ENCODE measurements at regions not wholly inside any gene's neighbourhood (a gene's known extent, or its start where the extent isn't known, plus 50 kb on each side); places are given as distances from the start of the nearest gene placed in this dataset.

DNA sequence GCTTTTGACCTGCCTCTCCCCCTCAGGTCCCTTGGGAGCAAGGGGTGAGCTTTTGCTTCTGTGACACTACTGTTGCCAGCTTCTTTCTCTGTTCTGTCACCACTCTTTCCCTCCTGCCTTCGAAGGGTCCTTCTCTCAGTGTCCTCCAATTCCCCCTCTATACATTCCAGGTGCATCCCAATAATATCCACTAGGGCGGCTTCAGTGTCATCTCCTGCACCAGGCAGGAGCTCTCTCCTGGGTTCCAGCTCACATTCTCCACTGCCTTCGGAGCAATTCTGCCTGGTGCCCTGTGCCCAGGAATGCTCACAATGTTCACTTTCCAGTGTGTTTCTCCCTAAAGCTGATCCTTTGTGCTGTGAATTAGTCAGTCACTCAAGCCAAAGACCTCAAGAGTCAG is 83.9 kb upstream of the CXCL14 start:
- no peak for DNase-seq
- no peak overlapping the region for H3K27ac ChIP-seq (ENCODE audit: low read length)
- no peaks in the 10 kb centered on the region for H3K36me3 ChIP-seq (replicated peaks; ENCODE audit: insufficient read depth, low read length)
- H3K4me3 ChIP-seq (ENCODE audit: low read length): no peak overlapping the region
- no peaks in the 10 kb centered on the region for H3K9me3 ChIP-seq (replicated peaks; ENCODE audit: insufficient read depth, low read length)
- H2AFZ ChIP-seq (ENCODE audit: low read length): no peak overlapping the region
- no peaks in the 10 kb centered on the region for H3K4me1 ChIP-seq (ENCODE audit: low read length)
- TF ChIP-seq, protein P1, sequence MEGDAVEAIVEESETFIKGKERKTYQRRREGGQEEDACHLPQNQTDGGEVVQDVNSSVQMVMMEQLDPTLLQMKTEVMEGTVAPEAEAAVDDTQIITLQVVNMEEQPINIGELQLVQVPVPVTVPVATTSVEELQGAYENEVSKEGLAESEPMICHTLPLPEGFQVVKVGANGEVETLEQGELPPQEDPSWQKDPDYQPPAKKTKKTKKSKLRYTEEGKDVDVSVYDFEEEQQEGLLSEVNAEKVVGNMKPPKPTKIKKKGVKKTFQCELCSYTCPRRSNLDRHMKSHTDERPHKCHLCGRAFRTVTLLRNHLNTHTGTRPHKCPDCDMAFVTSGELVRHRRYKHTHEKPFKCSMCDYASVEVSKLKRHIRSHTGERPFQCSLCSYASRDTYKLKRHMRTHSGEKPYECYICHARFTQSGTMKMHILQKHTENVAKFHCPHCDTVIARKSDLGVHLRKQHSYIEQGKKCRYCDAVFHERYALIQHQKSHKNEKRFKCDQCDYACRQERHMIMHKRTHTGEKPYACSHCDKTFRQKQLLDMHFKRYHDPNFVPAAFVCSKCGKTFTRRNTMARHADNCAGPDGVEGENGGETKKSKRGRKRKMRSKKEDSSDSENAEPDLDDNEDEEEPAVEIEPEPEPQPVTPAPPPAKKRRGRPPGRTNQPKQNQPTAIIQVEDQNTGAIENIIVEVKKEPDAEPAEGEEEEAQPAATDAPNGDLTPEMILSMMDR (IDR thresholded peaks at IDR 0.05; ENCODE audit: low read length): no peak
- no peak for TF ChIP-seq EZH2 (optimal IDR thresholded peaks at IDR 0.05; ENCODE audit: low read depth, low read length)
- TF ChIP-seq EZH2phosphoT487 (IDR thresholded peaks at IDR 0.05; ENCODE audit: low read length): no peak
- no peaks in the 10 kb centered on the region for H4K20me1 ChIP-seq (ENCODE audit: insufficient read depth, low read length)
- no peaks in the 10 kb centered on the region for H3F3A ChIP-seq (ENCODE audit: insufficient read depth, low read length)
- H3K4me2 ChIP-seq (ENCODE audit: low read depth, low read length): no peak overlapping the region
- H3K27me3 ChIP-seq (replicated peaks; ENCODE audit: insufficient read depth, low read length): no peaks in the 10 kb centered on the region
- no peaks in the 10 kb centered on the region for H3K79me2 ChIP-seq (ENCODE audit: low read length)
- H3K9me2 ChIP-seq (replicated peaks; ENCODE audit: insufficient read depth, low read length): no peaks in the 10 kb centered on the region
- no peak overlapping the region for H3K9ac ChIP-seq (ENCODE audit: low read length)

DNA sequence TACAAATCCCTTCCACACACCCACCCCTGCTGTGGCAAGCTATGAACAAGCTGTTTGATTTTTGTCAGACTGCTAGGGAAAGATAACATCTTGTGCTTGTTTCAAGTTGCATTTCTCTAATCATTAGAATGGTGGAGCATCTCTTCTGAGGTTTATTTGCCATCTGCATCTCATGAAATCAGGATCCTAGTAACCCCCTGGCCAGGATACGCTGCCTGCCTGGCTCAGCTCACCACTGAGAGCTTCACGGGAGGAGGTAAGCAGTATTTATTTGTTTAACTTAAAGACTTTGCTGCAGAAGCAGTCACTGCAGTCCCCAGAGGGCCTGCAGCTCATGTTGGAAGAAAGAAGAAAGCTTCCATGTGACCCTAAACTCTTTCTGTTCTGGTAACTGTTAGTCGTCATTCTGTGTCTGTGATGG is 83.3 kb upstream of the CXCL14 start:
- no peak overlapping the region for H3K4me3 ChIP-seq (ENCODE audit: low read length)
- H3K36me3 ChIP-seq (replicated peaks; ENCODE audit: insufficient read depth, low read length): no peaks in the 10 kb centered on the region
- no peaks in the 10 kb centered on the region for H3K27me3 ChIP-seq (replicated peaks; ENCODE audit: insufficient read depth, low read length)
- no peak overlapping the region for H3K9ac ChIP-seq (ENCODE audit: low read length)
- no peaks in the 10 kb centered on the region for H3F3A ChIP-seq (ENCODE audit: insufficient read depth, low read length)
- H3K9me2 ChIP-seq (replicated peaks; ENCODE audit: insufficient read depth, low read length): no peaks in the 10 kb centered on the region
- no peak for DNase-seq
- no peak overlapping the region for H3K4me2 ChIP-seq (ENCODE audit: low read depth, low read length)
- H4K20me1 ChIP-seq (ENCODE audit: insufficient read depth, low read length): no peaks in the 10 kb centered on the region
- H3K27ac ChIP-seq (ENCODE audit: low read length): no peak overlapping the region
- H2AFZ ChIP-seq (ENCODE audit: low read length): no peak overlapping the region
- H3K79me2 ChIP-seq (ENCODE audit: low read length): no peaks in the 10 kb centered on the region
- H3K9me3 ChIP-seq (replicated peaks; ENCODE audit: insufficient read depth, low read length): no peaks in the 10 kb centered on the region
- H3K4me1 ChIP-seq (ENCODE audit: low read length): no peaks in the 10 kb centered on the region
- TF ChIP-seq EZH2 (optimal IDR thresholded peaks at IDR 0.05; ENCODE audit: low read depth, low read length) (no peak), EZH2phosphoT487 (IDR thresholded peaks at IDR 0.05; ENCODE audit: low read length) (no peak)
- TF ChIP-seq, protein P1 (IDR thresholded peaks at IDR 0.05; ENCODE audit: low read length): no peak

DNA sequence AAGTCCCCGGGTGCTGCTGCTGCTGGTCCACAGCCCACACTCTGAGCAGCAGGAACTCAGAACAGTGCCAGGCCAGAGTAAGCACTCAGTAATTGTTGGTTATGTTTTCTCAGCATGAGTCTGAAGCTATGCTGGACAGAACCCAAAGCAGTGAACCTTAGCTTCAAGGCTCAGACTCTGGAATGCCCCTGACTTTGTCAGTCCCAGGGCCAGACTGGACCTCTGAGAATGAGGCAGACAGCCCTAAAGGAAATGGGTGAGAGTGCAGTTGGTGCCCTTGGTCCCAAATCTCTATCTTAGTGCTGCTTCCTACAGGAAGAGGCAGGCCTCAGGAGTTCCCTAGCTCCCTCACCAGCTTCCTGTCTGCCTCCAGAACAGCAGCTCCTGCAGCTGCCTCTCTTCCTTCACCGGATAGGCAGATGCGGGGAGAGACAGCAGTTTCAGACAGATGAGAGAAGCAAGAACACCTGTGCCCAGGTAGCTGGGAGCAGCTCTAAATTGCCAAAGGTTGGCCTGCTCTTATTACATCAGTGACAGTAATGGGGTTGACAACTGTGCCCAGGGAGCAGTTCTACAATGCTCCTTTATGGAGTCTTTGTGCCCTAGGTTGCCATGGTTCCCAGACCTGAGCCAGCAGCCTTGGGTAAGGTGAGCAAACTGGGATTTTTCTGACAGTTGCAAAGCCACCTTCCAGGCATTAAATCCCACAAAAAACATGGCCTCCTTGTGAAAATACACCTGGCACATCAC is 82.2 kb upstream of the CXCL14 start:
- Histone ChIP-seq H3K27me3 (replicated peaks; ENCODE audit: insufficient read depth, low read length) (no peaks in the 10 kb centered on the region), H3K9ac (ENCODE audit: low read length) (no peak overlapping the region), H3K4me2 (ENCODE audit: low read depth, low read length) (no peak overlapping the region), H3K36me3 (replicated peaks; ENCODE audit: insufficient read depth, low read length) (no peaks in the 10 kb centered on the region), H3K27ac (ENCODE audit: low read length) (no peak overlapping the region), H2AFZ (ENCODE audit: low read length) (no peak overlapping the region), H3K9me2 (replicated peaks; ENCODE audit: insufficient read depth, low read length) (no peaks in the 10 kb centered on the region), H3K79me2 (ENCODE audit: low read length) (no peaks in the 10 kb centered on the region), H4K20me1 (ENCODE audit: insufficient read depth, low read length) (no peaks in the 10 kb centered on the region), H3K4me1 (ENCODE audit: low read length) (no peaks in the 10 kb centered on the region), H3K9me3 (replicated peaks; ENCODE audit: insufficient read depth, low read length) (no peaks in the 10 kb centered on the region), H3K4me3 (ENCODE audit: low read length) (no peak overlapping the region), H3F3A (ENCODE audit: insufficient read depth, low read length) (no peaks in the 10 kb centered on the region)
- TF ChIP-seq, protein P1 (IDR thresholded peaks at IDR 0.05; ENCODE audit: low read length): no peak
- no peak for TF ChIP-seq EZH2 (optimal IDR thresholded peaks at IDR 0.05; ENCODE audit: low read depth, low read length)
- DNase-seq: no peak
